Nephron (organoid): ENCODE measurements at regions not wholly inside any gene's neighbourhood (a gene's known extent, or its start where the extent isn't known, plus 50 kb on each side); places are given as distances from the start of the nearest gene placed in this dataset.

ENCODE experiments used
- H3K27ac Mint-ChIP-seq, 3 experiments: 2 replicates each; pipeline ENCODE4 v1.8.0; 2020; ENCODE audit warnings: mixed read lengths in 3 of 3, mild to moderate bottlenecking in 2 of 3, moderate library complexity in 1 of 3
- H3K27me3 Mint-ChIP-seq: 2 replicates; pipeline ENCODE4 v1.8.0; 2021; ENCODE audit warnings: low read depth, mild to moderate bottlenecking, moderate library complexity, mixed read lengths
- H3K36me3 Mint-ChIP-seq: 2 replicates; pipeline ENCODE4 v1.8.0; 2020; ENCODE audit warnings: low read depth, mixed read lengths
- H3K4me1 Mint-ChIP-seq: 2 replicates; pipeline ENCODE4 v1.8.0; 2020; ENCODE audit warnings: mixed read lengths
- H3K4me3 Mint-ChIP-seq, 3 experiments: 2 replicates each; pipeline ENCODE4 v1.8.0; 2020; ENCODE audit warnings: mild to moderate bottlenecking in 3 of 3, mixed read lengths in 3 of 3, moderate library complexity in 2 of 3
- H3K9me3 Mint-ChIP-seq: 2 replicates; pipeline ENCODE4 v1.8.0; 2020; ENCODE audit warnings: mixed read lengths
- CTCF ChIP-seq, 3 experiments: fragments of 200-600 bp; sonication (generic); IDR thresholded peaks; one replicate each; pipeline ENCODE4 v1.5.0; 2021; ENCODE audit warnings: antibody characterized with exemption in 3 of 3; ENCODE audit not compliant: unreplicated experiment in 3 of 3

- no peak overlapping the region for H3K4me3 Mint-ChIP-seq
- TF ChIP-seq CTCF (IDR thresholded peaks at IDR 0.05; ENCODE audit: unreplicated experiment in 3 of 3), result no peak
- H3K9me3 Mint-ChIP-seq, result peaks cover 2% of the 10 kb centered on the region
- no peak overlapping the region for H3K27ac Mint-ChIP-seq
- no peaks in the 10 kb centered on the region for H3K4me1 Mint-ChIP-seq
- H3K36me3 Mint-ChIP-seq, result no peaks in the 10 kb centered on the region
- H3K27me3 Mint-ChIP-seq, result peaks cover 3% of the 10 kb centered on the region
Observed at GRCh38 chr1:233479110-233479890, 134.6 kb upstream of the KCNK1 start.

- Mint-ChIP-seq H3K4me3 (no peak overlapping the region), H3K36me3 (no peaks in the 10 kb centered on the region), H3K27me3 (peaks cover 9% of the 10 kb centered on the region), H3K27ac (no peak overlapping the region), H3K4me1 (no peaks in the 10 kb centered on the region), H3K9me3 (peaks cover 2% of the 10 kb centered on the region)
- TF ChIP-seq CTCF (IDR thresholded peaks at IDR 0.05; ENCODE audit: unreplicated experiment in 3 of 3), result no peak
Observed at GRCh38 chr1:233480198-233480597, 133.7 kb upstream of the KCNK1 start.

- peaks cover 2% of the 10 kb centered on the region for H3K9me3 Mint-ChIP-seq
- no peaks in the 10 kb centered on the region for H3K36me3 Mint-ChIP-seq
- H3K4me3 Mint-ChIP-seq, result no peak overlapping the region
- no peaks in the 10 kb centered on the region for H3K4me1 Mint-ChIP-seq
- peaks cover 6% of the 10 kb centered on the region for H3K27me3 Mint-ChIP-seq
- H3K27ac Mint-ChIP-seq, result no peak overlapping the region
- TF ChIP-seq CTCF (IDR thresholded peaks at IDR 0.05; ENCODE audit: unreplicated experiment in 3 of 3), result no peak
Observed at GRCh38 chr1:233482388-233482787, 131.5 kb upstream of the KCNK1 start.

GRCh38 chr1:233485385-233485784 lies 128.5 kb upstream of the KCNK1 start:
- no peak for TF ChIP-seq CTCF (IDR thresholded peaks at IDR 0.05; ENCODE audit: unreplicated experiment in 3 of 3)
- Mint-ChIP-seq H3K27me3 (peaks cover 14% of the 10 kb centered on the region), H3K9me3 (peaks cover 8% of the 10 kb centered on the region), H3K4me1 (no peaks in the 10 kb centered on the region), H3K36me3 (no peaks in the 10 kb centered on the region), H3K4me3 (no peak overlapping the region), H3K27ac (no peak overlapping the region)

- H3K36me3 Mint-ChIP-seq, result no peaks in the 10 kb centered on the region
- peaks cover 18% of the 10 kb centered on the region for H3K27me3 Mint-ChIP-seq
- no peak overlapping the region for H3K27ac Mint-ChIP-seq
- peaks cover 8% of the 10 kb centered on the region for H3K9me3 Mint-ChIP-seq
- no peak for TF ChIP-seq CTCF (IDR thresholded peaks at IDR 0.05; ENCODE audit: unreplicated experiment in 3 of 3)
- no peak overlapping the region for H3K4me3 Mint-ChIP-seq
- H3K4me1 Mint-ChIP-seq, result no peaks in the 10 kb centered on the region
Observed at GRCh38 chr1:233485809-233486398, 128.0 kb upstream of the KCNK1 start.

- Mint-ChIP-seq H3K27me3 (peaks cover 18% of the 10 kb centered on the region), H3K36me3 (no peaks in the 10 kb centered on the region), H3K27ac (no peak overlapping the region), H3K4me1 (no peaks in the 10 kb centered on the region), H3K4me3 (no peak overlapping the region), H3K9me3 (peaks cover 8% of the 10 kb centered on the region)
- no peak for TF ChIP-seq CTCF (IDR thresholded peaks at IDR 0.05; ENCODE audit: unreplicated experiment in 3 of 3)
Observed at GRCh38 chr1:233487408-233487807, 126.5 kb upstream of the KCNK1 start.
